NB4 (cell line): ENCODE measurements at regions not wholly inside any gene's neighbourhood (a gene's known extent, or its start where the extent isn't known, plus 50 kb on each side); places are given as distances from the start of the nearest gene placed in this dataset.

Experiments used
- DNase-seq: peaks from one replicate; pipeline ENCODE4 v3.0.0; 2010; ENCODE audit warnings: low read depth
- H3K4me3 ChIP-seq: one replicate; pipeline ENCODE4 v1.5.1; 2011; ENCODE audit warnings: mild to moderate bottlenecking, low read depth, low read length, moderate library complexity
- CTCF ChIP-seq: IDR thresholded peaks from one replicate; pipeline ENCODE4 v1.5.1; 2012; ENCODE audit warnings: low read depth, low read length
- MAX ChIP-seq: IDR thresholded peaks from 2 replicates; pipeline ENCODE4 v1.6.1; 2011; ENCODE audit warnings: low read depth, low read length
- MYC ChIP-seq: IDR thresholded peaks from 2 replicates; pipeline ENCODE4 v1.6.1; 2011; ENCODE audit warnings: low read depth, low read length
- POLR2A ChIP-seq: IDR thresholded peaks from 2 replicates; pipeline ENCODE4 v1.6.1; 2011; ENCODE audit warnings: mild to moderate bottlenecking; ENCODE audit not compliant: insufficient read length; ENCODE audit errors: extremely low read depth

DNA sequence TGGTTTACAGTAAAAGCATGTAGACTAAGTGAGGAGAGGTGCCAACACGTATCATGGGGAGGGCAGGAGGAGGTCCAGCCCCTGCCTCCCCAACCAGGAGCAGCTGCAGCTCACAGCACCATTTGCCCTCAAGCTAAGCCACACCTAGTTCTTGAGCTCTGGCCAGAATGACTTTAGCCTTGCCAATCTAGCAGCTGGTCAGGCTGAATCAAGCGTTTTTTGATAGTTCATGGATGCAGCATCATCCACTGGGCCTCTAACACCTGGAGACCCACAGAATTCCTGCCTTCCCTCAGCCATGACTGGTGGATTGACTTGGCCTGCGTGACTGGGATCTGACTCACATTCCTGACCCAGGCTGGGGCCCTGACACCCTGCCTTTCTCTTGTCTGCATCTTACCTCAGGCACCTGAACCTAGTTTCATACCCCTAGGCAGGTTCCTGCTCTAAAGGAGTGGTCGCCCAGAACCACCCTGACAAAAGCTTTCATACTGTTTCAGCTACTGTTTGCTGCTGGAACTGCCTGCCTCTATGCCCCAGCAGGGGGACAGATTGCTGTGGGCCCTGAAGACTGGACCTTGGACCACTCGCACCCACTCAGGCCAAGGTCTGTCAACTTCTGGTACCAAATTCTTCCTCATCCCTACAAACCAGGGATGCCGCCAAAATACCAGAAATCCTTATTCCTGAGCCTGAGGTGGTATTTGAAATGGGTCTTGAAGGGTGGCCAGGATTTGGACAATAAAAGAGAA lies 122.3 kb downstream of the QRSL1 start:
- no peak for DNase-seq
- H3K4me3 ChIP-seq = no peak overlapping the region

DNA sequence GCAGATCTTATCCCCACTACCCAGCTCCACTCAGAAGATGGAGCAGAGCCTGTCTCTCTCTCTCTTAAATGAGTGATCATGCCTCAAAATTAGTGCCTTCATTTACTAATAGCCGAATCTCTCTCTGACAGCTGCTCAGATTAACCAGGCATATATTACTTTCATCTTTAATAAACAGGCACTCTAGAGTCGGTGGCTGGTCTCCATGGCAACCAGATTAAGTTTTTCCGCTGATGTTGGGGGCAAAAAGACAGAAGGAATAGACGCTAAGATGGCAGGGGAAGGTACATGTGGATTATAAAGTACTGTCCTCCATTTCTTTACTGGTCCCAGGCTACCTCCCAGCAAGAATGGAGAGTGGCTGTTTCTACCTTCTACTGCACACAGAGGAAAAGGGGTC lies 121.6 kb downstream of the QRSL1 start:
- TF ChIP-seq MYC (no peak), POLR2A (no peak), MAX (no peak), CTCF (no peak)

More for the DNA sequence above, 122.3 kb downstream of the QRSL1 start:
- no peak for TF ChIP-seq MYC
- no peak for TF ChIP-seq MAX
- TF ChIP-seq POLR2A = no peak
- no peak for TF ChIP-seq CTCF

GRCh38 chr6:106750142-106750918 lies 121.0 kb downstream of the QRSL1 start:
- no peak for DNase-seq
- H3K4me3 ChIP-seq = no peak overlapping the region
- TF ChIP-seq MAX (no peak), CTCF (no peak), POLR2A (no peak), MYC (no peak)

More for the DNA sequence above, 121.6 kb downstream of the QRSL1 start:
- H3K4me3 ChIP-seq = no peak overlapping the region
- DNase-seq = no peak

DNA sequence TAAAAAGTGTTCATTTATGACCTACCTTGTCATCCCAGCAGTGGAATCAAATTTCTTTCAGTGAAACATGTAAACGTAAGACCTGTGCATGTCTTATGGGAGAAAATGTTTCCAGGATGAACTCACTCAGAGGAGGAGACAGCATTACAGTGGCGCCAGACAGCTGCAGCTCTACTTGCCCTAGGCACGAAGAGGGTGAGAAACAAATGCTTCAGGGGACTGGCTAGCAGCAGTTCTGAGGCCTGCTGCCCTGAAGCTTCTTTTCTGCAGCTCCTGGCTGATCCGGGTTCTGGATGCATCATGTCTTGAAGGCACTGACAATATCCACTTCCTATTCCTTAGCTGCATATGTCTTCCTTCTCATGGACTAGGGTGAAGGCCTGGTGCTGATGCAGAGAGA lies 120.2 kb downstream of the QRSL1 start:
- no peak overlapping the region for H3K4me3 ChIP-seq
- DNase-seq = no peak
- TF ChIP-seq POLR2A = no peak
- no peak for TF ChIP-seq MAX
- no peak for TF ChIP-seq MYC
- TF ChIP-seq CTCF = no peak

DNA sequence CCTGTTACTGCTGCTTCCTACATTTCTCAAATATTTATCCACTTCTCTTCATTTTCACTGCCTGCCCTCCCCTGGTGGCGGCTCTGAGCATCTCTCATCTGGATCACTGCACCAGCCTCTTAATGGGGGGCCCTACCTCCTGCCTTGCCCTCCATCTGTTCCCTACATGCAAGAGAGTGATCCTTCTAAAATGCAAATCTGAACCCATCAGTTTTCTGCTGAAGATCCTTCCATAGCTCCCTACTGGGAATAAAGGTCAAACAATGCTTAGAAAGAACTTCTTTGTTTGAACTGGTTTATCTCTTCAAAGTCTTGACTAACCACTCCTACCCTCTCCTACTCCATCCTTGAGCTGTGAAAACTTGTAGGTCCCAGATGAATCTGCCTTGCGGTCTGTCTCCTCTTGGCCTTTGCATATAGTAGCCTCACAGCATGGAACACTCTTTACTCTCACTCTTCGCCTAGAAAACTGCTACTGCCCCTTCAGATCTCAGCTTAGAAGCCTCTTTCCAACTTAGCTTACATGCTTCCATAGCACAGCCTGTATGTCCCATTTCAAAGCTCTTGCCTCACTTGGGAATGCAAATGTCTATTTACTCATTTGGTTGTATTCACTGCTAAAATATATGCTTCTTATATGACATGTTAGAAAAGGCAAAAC lies 119.3 kb downstream of the QRSL1 start:
- no peak for DNase-seq
- H3K4me3 ChIP-seq = no peak overlapping the region

More for the DNA sequence above, 119.3 kb downstream of the QRSL1 start:
- TF ChIP-seq POLR2A (no peak), MAX (no peak), CTCF (no peak), MYC (no peak)
